A673 (cell line): ENCODE measurements at regions not wholly inside any gene's neighbourhood (a gene's known extent, or its start where the extent isn't known, plus 50 kb on each side); places are given as distances from the start of the nearest gene placed in this dataset.

Experiments used
- BruUV-seq: library from RNA; stranded (reverse); fragments of 400-500 nt; replicated peaks from 2 replicates; lab custom pipeline; 2021; lab: Mats Ljungman, UMichigan
- CTCF ChIA-PET: fragments of 300-600 bp; sonication (Branson Sonifier 250); formaldehyde crosslinking; loops from one replicate; lab custom pipeline; 2022; ENCODE audit warnings: antibody characterized with exemption; lab: Charles Lee
- POLR2A ChIA-PET: fragments of 300-600 bp; sonication (Branson Sonifier 250); formaldehyde crosslinking; loops from one replicate; lab custom pipeline; 2022; ENCODE audit warnings: antibody characterized with exemption; ENCODE audit not compliant: low non-redundant PET; lab: Charles Lee
- DNase-seq: peaks from one replicate; pipeline ENCODE4 v3.0.0-alpha.2; 2015; ENCODE audit warnings: low spot score
- H3K27ac ChIP-seq: fragments of 200-600 bp; sonication (generic); 2 replicates; pipeline ENCODE4 v1.5.1; 2016; ENCODE audit warnings: mixed run types, low read depth, mild to moderate bottlenecking, mixed read lengths, antibody characterized with exemption, low read length; ENCODE audit not compliant: poor library complexity, severe bottlenecking
- H3K27me3 ChIP-seq: fragments of 200-600 bp; sonication (generic); replicated peaks from 2 replicates; pipeline ENCODE4 v1.6.1; 2017; ENCODE audit warnings: mixed run types, low read depth, mild to moderate bottlenecking, mixed read lengths, antibody characterized with exemption, low read length; ENCODE audit not compliant: insufficient read depth, poor library complexity
- H3K36me3 ChIP-seq: fragments of 200-600 bp; sonication (generic); 2 replicates; pipeline ENCODE4 v1.6.1; 2016; ENCODE audit warnings: mixed run types, mild to moderate bottlenecking, mixed read lengths, antibody characterized with exemption, low read length; ENCODE audit not compliant: insufficient read depth, poor library complexity, severe bottlenecking
- H3K4me1 ChIP-seq: fragments of 200-600 bp; sonication (generic); 2 replicates; pipeline ENCODE4 v1.6.1; 2017; ENCODE audit warnings: mixed run types, mild to moderate bottlenecking, mixed read lengths, antibody characterized with exemption, low read length; ENCODE audit not compliant: insufficient read depth, poor library complexity, severe bottlenecking
- H3K4me3 ChIP-seq: fragments of 200-600 bp; sonication (generic); 2 replicates; pipeline ENCODE4 v1.5.1; 2016; ENCODE audit warnings: low read depth, mixed run types, mild to moderate bottlenecking, mixed read lengths, low read length; ENCODE audit not compliant: poor library complexity, severe bottlenecking
- H3K9me3 ChIP-seq: fragments of 200-600 bp; sonication (generic); 2 replicates; pipeline ENCODE4 v1.6.1; 2016; ENCODE audit warnings: mixed run types, low read depth, mild to moderate bottlenecking, mixed read lengths, antibody characterized with exemption, low read length; ENCODE audit not compliant: poor library complexity, severe bottlenecking
- CTCF ChIP-seq: fragments of 300-800, 200-600 bp; sonication (generic); conservative IDR thresholded peaks from 2 replicates; pipeline ENCODE4 v1.5.1; 2017; ENCODE audit warnings: low read depth, mild to moderate bottlenecking, antibody characterized with exemption, low read length, moderate library complexity, mixed read lengths
- EZH2 ChIP-seq: fragments of 200-600 bp; sonication (generic); IDR thresholded peaks from 2 replicates; pipeline ENCODE4 v1.6.1; 2017; ENCODE audit warnings: borderline replicate concordance, low read depth, mild to moderate bottlenecking, mixed read lengths, antibody characterized with exemption, low read length; ENCODE audit not compliant: poor library complexity, severe bottlenecking
- intact Hi-C: fragments of 100-400 bp; cut with micrococcal nuclease; formaldehyde crosslinking; loops from one replicate; pipeline ENCODE4 v1.10.0; 2022; ENCODE audit not compliant: unreplicated experiment

DNA sequence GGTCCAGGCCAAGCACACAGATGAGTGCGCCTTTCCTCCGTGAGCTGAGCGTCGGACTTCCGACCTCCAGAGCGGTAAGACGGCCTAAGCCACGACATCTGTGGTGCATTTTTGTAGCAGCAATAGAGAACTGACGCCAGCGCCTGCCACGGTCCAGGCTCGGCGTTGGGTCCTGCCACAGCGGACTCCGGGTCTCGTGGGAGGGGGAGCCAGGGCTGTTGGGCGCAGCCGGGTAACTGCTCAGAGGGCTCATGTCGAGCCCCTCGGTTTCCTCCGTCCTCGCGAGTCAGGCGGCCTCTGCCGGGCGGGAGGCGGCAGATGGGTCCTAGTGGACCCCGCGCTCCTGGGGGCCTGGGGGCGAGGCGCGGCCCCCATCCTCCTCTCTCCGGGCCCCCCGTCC, 216.1 kb downstream of the QKI start:
- no peaks in the 10 kb centered on the region for H3K36me3 ChIP-seq
- BruUV-seq, result no TSS peak
- TF ChIP-seq CTCF, result no peak
- no peak for TF ChIP-seq EZH2
- no peak overlapping the region for H3K4me3 ChIP-seq
- H3K4me1 ChIP-seq, result no peaks in the 10 kb centered on the region
- H3K27me3 ChIP-seq, result no peaks in the 10 kb centered on the region
- DNase-seq, result no peak
- POLR2A ChIA-PET, result no interaction called here
- CTCF ChIA-PET, result no interaction called here
- no peaks in the 10 kb centered on the region for H3K9me3 ChIP-seq
- H3K27ac ChIP-seq, result no peak overlapping the region
- intact Hi-C loops, result no loop called here

DNA sequence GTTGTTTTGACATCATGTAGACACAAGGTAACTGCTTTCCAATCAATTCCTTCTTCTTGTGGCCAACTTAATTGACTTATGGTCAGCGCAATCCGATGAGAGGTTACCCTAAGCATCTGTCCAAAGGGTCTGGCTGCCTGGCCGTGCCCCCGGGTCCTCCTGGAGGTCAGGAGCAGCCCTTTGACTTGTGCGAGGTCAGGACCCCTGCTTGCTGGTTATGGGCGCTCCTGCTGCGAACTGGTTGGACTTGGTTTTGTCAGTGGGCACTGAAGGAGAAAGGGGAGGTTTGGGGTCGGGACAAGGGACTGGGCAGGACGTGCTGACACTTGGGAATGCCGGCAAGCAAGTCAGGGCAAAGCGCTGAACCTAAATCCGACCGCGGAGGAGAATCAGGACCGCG, 215.6 kb downstream of the QKI start:
- ChIA-PET POLR2A (no interaction called here), CTCF (no interaction called here)
- no peak for DNase-seq
- BruUV-seq, result no TSS peak
- Histone ChIP-seq H3K4me1 (no peaks in the 10 kb centered on the region), H3K9me3 (no peaks in the 10 kb centered on the region), H3K27me3 (no peaks in the 10 kb centered on the region), H3K27ac (no peak overlapping the region), H3K4me3 (no peak overlapping the region), H3K36me3 (no peaks in the 10 kb centered on the region)
- intact Hi-C loops, result no loop called here
- TF ChIP-seq EZH2, result no peak
